Activated CD4-positive, alpha-beta T cell treated with anti-CD3 and anti-CD28 coated beads, Interleukin-2, Interleukin-4, amounts not matched to agents 100 ng/mL and 50 ng/mL, durations not matched to agents 16 hours and 8 hours (primary cell): ENCODE measurements at regions not wholly inside any gene's neighbourhood (a gene's known extent, or its start where the extent isn't known, plus 50 kb on each side); places are given as distances from the start of the nearest gene placed in this dataset.
"Not testable (repeated sequence)": the region's sequence is repeated elsewhere in the genome, so short reads cannot be mapped to it uniquely, and the experiment has no call there.

Source experiments
- DNase-seq: peaks from one replicate; pipeline ENCODE4 v3.0.0-alpha.2; 2020; ENCODE audit warnings: low spot score

GRCh38 chr3:43236008-43236407 lies 50.3 kb upstream of the SNRK start:
- no peak for DNase-seq

- DNase-seq: no peak
These were observed 53.3 kb upstream of the SNRK start for GRCh38 chr3:43233062-43233461.

GRCh38 chr3:43231276-43232000 lies 54.9 kb upstream of the SNRK start:
- no peak for DNase-seq

GRCh38 chr3:43229865-43230264 lies 56.5 kb upstream of the SNRK start:
- DNase-seq: not testable (repeated sequence)

- DNase-seq: not testable (repeated sequence)
These were observed 58.7 kb upstream of the SNRK start for GRCh38 chr3:43227685-43228084.

GRCh38 chr3:43224405-43225073 lies 61.8 kb upstream of the SNRK start:
- DNase-seq: no peak

GRCh38 chr3:43223670-43224364 lies 62.5 kb upstream of the SNRK start:
- DNase-seq: no peak

- DNase-seq: no peak
These were observed 63.8 kb upstream of the SNRK start for GRCh38 chr3:43222590-43222989.

GRCh38 chr3:43221076-43221475 lies 65.3 kb upstream of the SNRK start:
- no peak for DNase-seq

- DNase-seq: no peak
These were observed 66.7 kb upstream of the SNRK start for GRCh38 chr3:43219616-43220015.

- DNase-seq: no peak
These were observed 67.4 kb upstream of the SNRK start for GRCh38 chr3:43218921-43219320.

GRCh38 chr3:43218156-43218555 lies 68.2 kb upstream of the SNRK start:
- DNase-seq: no peak

GRCh38 chr3:43217633-43218032 lies 68.7 kb upstream of the SNRK start:
- DNase-seq: no peak

GRCh38 chr3:43217206-43217605 lies 69.1 kb upstream of the SNRK start:
- no peak for DNase-seq

- no peak for DNase-seq
These were observed 70.6 kb upstream of the SNRK start for GRCh38 chr3:43215663-43216275.

GRCh38 chr3:43215138-43215537 lies 71.2 kb upstream of the SNRK start:
- no peak for DNase-seq

- no peak for DNase-seq
These were observed 71.7 kb upstream of the SNRK start for GRCh38 chr3:43214616-43215015.

GRCh38 chr3:43213631-43214030 lies 72.7 kb upstream of the SNRK start:
- no peak for DNase-seq

- DNase-seq: no peak
These were observed 73.3 kb upstream of the SNRK start for GRCh38 chr3:43212914-43213611.

GRCh38 chr3:43211681-43212080 lies 74.7 kb upstream of the SNRK start:
- no peak for DNase-seq

- DNase-seq: no peak
These were observed 76.0 kb upstream of the SNRK start for GRCh38 chr3:43210049-43211027.
